ENCODE measurements at regions not wholly inside any gene's neighbourhood (a gene's known extent, or its start where the extent isn't known, plus 50 kb on each side); places are given as distances from the start of the nearest gene placed in this dataset.

GRCh38 chr20:51118985-51119527 is 96.1 kb upstream of the KCNG1 start:
- no peak overlapping the region for H3K27ac ChIP-seq
- TF ChIP-seq EZH2 (IDR thresholded peaks at IDR 0.05): no peak
- TF ChIP-seq CTCF (IDR thresholded peaks at IDR 0.05): no peak
- no peak for TF ChIP-seq EZH2phosphoT487 (IDR thresholded peaks at IDR 0.05)
- no peaks in the 10 kb centered on the region for H3F3A ChIP-seq (ENCODE audit: low read depth)
- Mint-ChIP-seq H3K27ac (peak overlapping the region; percentile 19), H3K36me3 (no peaks in the 10 kb centered on the region), H3K9me3 (no peaks in the 10 kb centered on the region), H3K4me1 (peaks cover 43% of the 10 kb centered on the region), H3K27me3 (ENCODE audit: insufficient read depth, low read depth) (peaks cover 4% of the 10 kb centered on the region), H3K4me3 (no peak overlapping the region)
- no peak for DNase-seq (ENCODE audit: low spot score)
- no peaks in the 10 kb centered on the region for H3K27me3 ChIP-seq
- no peaks in the 10 kb centered on the region for H3K9me3 ChIP-seq (ENCODE audit: low read depth)
- H4K20me1 ChIP-seq (ENCODE audit: low read depth): no peaks in the 10 kb centered on the region
- H3K9ac ChIP-seq: no peak overlapping the region
- H3K36me3 ChIP-seq: no peaks in the 10 kb centered on the region
- H3K79me2 ChIP-seq (ENCODE audit: low read depth): no peaks in the 10 kb centered on the region
- H3K4me1 ChIP-seq: peaks cover 22% of the 10 kb centered on the region
- H3K4me3 ChIP-seq: no peak overlapping the region
- no peak overlapping the region for H2AFZ ChIP-seq (replicated peaks)
- H3K4me2 ChIP-seq: no peak overlapping the region

GRCh38 chr20:51118216-51118615 is 95.3 kb upstream of the KCNG1 start:
- H3K9me3 Mint-ChIP-seq: no peaks in the 10 kb centered on the region
- no peaks in the 10 kb centered on the region for H3K27me3 ChIP-seq
- H3K27ac ChIP-seq: no peak overlapping the region
- peaks cover 40% of the 10 kb centered on the region for H3K4me1 Mint-ChIP-seq
- H3F3A ChIP-seq (ENCODE audit: low read depth): no peaks in the 10 kb centered on the region
- no peak overlapping the region for H3K27ac Mint-ChIP-seq
- no peak overlapping the region for H3K4me3 Mint-ChIP-seq
- no peaks in the 10 kb centered on the region for H4K20me1 ChIP-seq (ENCODE audit: low read depth)
- H3K27me3 Mint-ChIP-seq (ENCODE audit: insufficient read depth, low read depth): peaks cover 4% of the 10 kb centered on the region
- no peak overlapping the region for H3K4me3 ChIP-seq
- H3K36me3 Mint-ChIP-seq: no peaks in the 10 kb centered on the region
- H3K4me1 ChIP-seq: peaks cover 22% of the 10 kb centered on the region
- no peaks in the 10 kb centered on the region for H3K9me3 ChIP-seq (ENCODE audit: low read depth)
- no peak overlapping the region for H3K9ac ChIP-seq
- no peak overlapping the region for H3K4me2 ChIP-seq
- no peak overlapping the region for H2AFZ ChIP-seq (replicated peaks)
- no peaks in the 10 kb centered on the region for H3K36me3 ChIP-seq
- DNase-seq (ENCODE audit: low spot score): no peak
- TF ChIP-seq EZH2phosphoT487 (IDR thresholded peaks at IDR 0.05) (no peak), EZH2 (IDR thresholded peaks at IDR 0.05) (no peak), CTCF (IDR thresholded peaks at IDR 0.05) (no peak)
- H3K79me2 ChIP-seq (ENCODE audit: low read depth): no peaks in the 10 kb centered on the region

GRCh38 chr20:51116765-51117686 is 94.1 kb upstream of the KCNG1 start:
- Histone ChIP-seq H3F3A (ENCODE audit: low read depth) (no peaks in the 10 kb centered on the region), H3K9ac (no peak overlapping the region), H3K4me2 (no peak overlapping the region), H3K79me2 (ENCODE audit: low read depth) (no peaks in the 10 kb centered on the region), H2AFZ (replicated peaks) (peak overlapping the region; percentile 54), H3K27ac (no peak overlapping the region), H3K27me3 (no peaks in the 10 kb centered on the region), H3K9me3 (ENCODE audit: low read depth) (no peaks in the 10 kb centered on the region), H3K4me1 (peaks cover 18% of the 10 kb centered on the region), H3K4me3 (no peak overlapping the region), H3K36me3 (no peaks in the 10 kb centered on the region), H4K20me1 (ENCODE audit: low read depth) (no peaks in the 10 kb centered on the region)
- H3K27ac Mint-ChIP-seq: no peak overlapping the region
- no peaks in the 10 kb centered on the region for H3K36me3 Mint-ChIP-seq
- no peak for DNase-seq (ENCODE audit: low spot score)
- TF ChIP-seq CTCF (IDR thresholded peaks at IDR 0.05) (no peak), EZH2phosphoT487 (IDR thresholded peaks at IDR 0.05) (no peak), EZH2 (IDR thresholded peaks at IDR 0.05) (no peak)
- peaks cover 29% of the 10 kb centered on the region for H3K4me1 Mint-ChIP-seq
- no peaks in the 10 kb centered on the region for H3K9me3 Mint-ChIP-seq
- H3K27me3 Mint-ChIP-seq (ENCODE audit: insufficient read depth, low read depth): peaks cover 4% of the 10 kb centered on the region
- no peak overlapping the region for H3K4me3 Mint-ChIP-seq
